CD4-positive, alpha-beta T cell treated with Interleukin-4 for 4 hours (primary cell): ENCODE measurements at regions not wholly inside any gene's neighbourhood (a gene's known extent, or its start where the extent isn't known, plus 50 kb on each side); places are given as distances from the start of the nearest gene placed in this dataset.
"Not testable (repeated sequence)": the region's sequence is repeated elsewhere in the genome, so short reads cannot be mapped to it uniquely, and the experiment has no call there.

Source experiments
- DNase-seq: peaks from one replicate; pipeline ENCODE4 v3.0.0-alpha.2; 2020

GRCh38 chr5:99089822-99090549, 161.2 kb upstream of the CHD1 start:
- no peak for DNase-seq

GRCh38 chr5:99088309-99088708, 159.5 kb upstream of the CHD1 start:
- DNase-seq, result no peak

- DNase-seq, result no peak
These were observed 154.4 kb upstream of the CHD1 start for GRCh38 chr5:99083197-99083596.

GRCh38 chr5:99081711-99082110, 152.9 kb upstream of the CHD1 start:
- no peak for DNase-seq

- no peak for DNase-seq
These were observed 148.2 kb upstream of the CHD1 start for GRCh38 chr5:99076723-99077640.

- DNase-seq, result no peak
These were observed 144.0 kb upstream of the CHD1 start for GRCh38 chr5:99072846-99073245.

- DNase-seq, result no peak
These were observed 142.0 kb upstream of the CHD1 start for GRCh38 chr5:99070822-99071221.

GRCh38 chr5:99070362-99070761, 141.6 kb upstream of the CHD1 start:
- no peak for DNase-seq

- no peak for DNase-seq
These were observed 140.3 kb upstream of the CHD1 start for GRCh38 chr5:99068944-99069650.

GRCh38 chr5:99063737-99064136, 134.9 kb upstream of the CHD1 start:
- DNase-seq, result no peak

- no peak for DNase-seq
These were observed 132.9 kb upstream of the CHD1 start for GRCh38 chr5:99061711-99062110.

GRCh38 chr5:99061299-99061698, 132.5 kb upstream of the CHD1 start:
- DNase-seq, result no peak

GRCh38 chr5:99060306-99061261, 131.8 kb upstream of the CHD1 start:
- DNase-seq, result peak; percentile 83

- DNase-seq, result no peak
These were observed 130.9 kb upstream of the CHD1 start for GRCh38 chr5:99059685-99060084.

GRCh38 chr5:99058466-99058865, 129.7 kb upstream of the CHD1 start:
- DNase-seq, result no peak

- no peak for DNase-seq
These were observed 126.2 kb upstream of the CHD1 start for GRCh38 chr5:99054972-99055371.

GRCh38 chr5:99045871-99046270, 117.1 kb upstream of the CHD1 start:
- no peak for DNase-seq

- not testable (repeated sequence) for DNase-seq
These were observed 114.5 kb upstream of the CHD1 start for GRCh38 chr5:99043257-99043656.

- DNase-seq, result peak; percentile 80
These were observed 108.9 kb upstream of the CHD1 start for GRCh38 chr5:99037668-99038067.

- DNase-seq, result no peak
These were observed 107.1 kb upstream of the CHD1 start for GRCh38 chr5:99035942-99036341.

- no peak for DNase-seq
These were observed 105.5 kb upstream of the CHD1 start for GRCh38 chr5:99034336-99034735.
